ENCODE measurements at regions not wholly inside any gene's neighbourhood (a gene's known extent, or its start where the extent isn't known, plus 50 kb on each side); places are given as distances from the start of the nearest gene placed in this dataset.
"Not testable (repeated sequence)": the region's sequence is repeated elsewhere in the genome, so short reads cannot be mapped to it uniquely, and the experiment has no call there.

DNA sequence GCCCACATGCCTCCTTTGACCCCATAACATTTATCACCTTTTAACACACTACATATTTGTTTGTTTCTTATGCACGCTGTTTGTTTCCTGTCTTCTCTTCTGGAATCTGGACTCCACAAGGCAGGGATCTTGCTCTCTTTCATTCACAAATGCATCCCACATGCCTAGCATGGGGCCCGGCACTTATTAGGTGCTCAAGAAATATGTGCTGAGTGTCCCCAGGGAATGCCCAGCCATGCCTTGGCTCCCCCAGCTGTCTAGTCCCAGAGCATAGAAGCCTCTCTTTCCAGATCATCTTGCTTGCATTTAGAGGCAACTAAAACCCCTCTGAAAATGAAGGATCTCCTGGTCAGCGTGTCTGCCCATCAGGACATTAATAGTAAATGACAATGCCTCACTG lies 283.7 kb downstream of the CBLN1 start:
- DNase-seq (ENCODE audit: low read depth) = no peak

DNA sequence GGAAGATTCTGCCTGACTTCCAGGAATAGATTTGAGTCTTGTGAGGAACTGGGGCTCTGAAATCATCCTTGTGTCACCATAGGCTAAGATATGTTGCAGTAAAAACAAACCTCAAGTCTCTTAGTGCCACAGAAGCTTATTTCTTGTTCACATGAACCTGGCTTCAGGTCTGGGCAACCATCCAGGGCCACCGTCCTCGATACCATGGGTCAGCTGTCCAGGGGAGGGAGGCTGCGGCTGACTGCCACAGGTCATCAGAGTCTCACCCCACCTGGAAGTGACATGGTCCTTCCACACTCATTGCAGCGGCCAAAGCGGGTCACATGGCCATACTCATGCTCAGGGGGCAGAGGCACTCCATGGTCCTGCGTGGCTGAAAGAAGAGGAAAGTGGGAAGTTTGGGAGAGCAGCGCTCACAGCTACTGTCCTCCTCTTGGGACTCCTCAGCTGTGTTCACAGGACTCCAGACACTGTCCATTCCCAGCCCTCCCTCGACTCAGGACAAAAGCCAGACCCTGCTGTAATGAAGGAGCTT lies 284.5 kb downstream of the CBLN1 start:
- DNase-seq (ENCODE audit: low read depth) = no peak

- DNase-seq (ENCODE audit: low read depth) = no peak
These were observed 303.1 kb downstream of the CBLN1 start for GRCh38 chr16:48978501-48978900.

GRCh38 chr16:48972236-48972635 lies 309.4 kb downstream of the CBLN1 start:
- DNase-seq (ENCODE audit: low read depth) = no peak

DNA sequence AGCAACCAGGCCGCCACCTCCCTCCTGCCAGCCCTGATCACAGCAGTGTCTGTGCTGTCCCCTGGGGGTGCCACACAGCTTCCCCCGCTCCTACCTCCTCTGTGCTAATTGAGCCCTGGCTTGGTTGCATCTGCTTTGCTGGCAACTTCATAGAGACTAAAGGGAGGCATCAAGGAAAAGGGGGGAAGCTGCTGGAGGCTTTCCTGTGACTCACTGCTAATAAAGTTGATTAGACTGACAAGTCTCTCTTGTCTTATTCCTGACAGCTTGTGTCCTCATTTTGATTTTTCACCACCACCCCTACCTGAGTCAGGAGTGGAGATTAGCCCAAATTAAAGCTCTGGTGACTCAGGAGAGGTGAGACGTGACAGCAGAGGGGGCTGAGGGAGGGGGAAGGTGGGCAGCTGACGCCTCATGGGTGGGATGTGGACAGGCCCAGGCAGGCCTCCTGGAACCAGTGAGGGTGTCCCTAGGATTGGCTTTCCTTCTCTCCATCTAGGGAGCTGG lies 310.0 kb downstream of the CBLN1 start:
- DNase-seq (ENCODE audit: low read depth) = no peak

GRCh38 chr16:48970216-48970615 lies 311.4 kb downstream of the CBLN1 start:
- DNase-seq (ENCODE audit: low read depth) = no peak

GRCh38 chr16:48969611-48970010 lies 312.0 kb downstream of the CBLN1 start:
- DNase-seq (ENCODE audit: low read depth) = no peak

GRCh38 chr16:48965386-48965785 lies 316.3 kb downstream of the CBLN1 start:
- no peak for DNase-seq (ENCODE audit: low read depth)

DNA sequence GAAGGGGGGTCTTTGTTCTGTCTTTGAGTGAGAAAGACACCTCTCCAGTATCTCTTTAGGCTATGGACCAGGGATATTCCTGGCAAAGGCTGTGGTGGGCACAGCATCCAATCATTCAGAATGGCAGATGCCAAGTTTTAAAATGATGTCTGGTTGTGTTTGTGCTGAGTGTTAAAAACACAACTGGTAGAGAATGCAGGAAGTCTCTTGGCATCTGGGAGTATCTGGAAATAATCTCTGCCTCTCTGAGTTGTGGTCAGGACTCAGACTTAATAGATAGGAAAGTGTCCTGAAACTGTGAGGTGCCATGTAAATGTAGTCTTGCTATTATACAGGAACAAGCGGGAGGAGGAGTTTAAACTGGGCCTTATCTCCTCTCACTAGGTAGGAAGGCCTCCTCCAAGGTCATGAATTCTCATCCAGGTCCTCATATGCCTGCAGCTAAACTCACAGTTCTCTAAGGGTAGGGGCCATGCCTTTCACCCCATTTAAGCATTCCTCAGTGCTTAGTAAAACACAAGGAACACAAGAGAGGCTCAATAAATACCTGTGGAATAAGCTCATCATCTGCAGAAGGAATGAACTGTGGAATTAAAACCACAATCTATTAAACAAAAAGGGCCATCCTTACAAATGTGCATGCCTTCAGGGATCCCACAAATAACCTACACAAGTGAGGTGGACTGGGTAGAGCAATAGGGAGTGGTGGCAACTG lies 317.6 kb downstream of the CBLN1 start:
- DNase-seq (ENCODE audit: low read depth) = peak; percentile 45

DNA sequence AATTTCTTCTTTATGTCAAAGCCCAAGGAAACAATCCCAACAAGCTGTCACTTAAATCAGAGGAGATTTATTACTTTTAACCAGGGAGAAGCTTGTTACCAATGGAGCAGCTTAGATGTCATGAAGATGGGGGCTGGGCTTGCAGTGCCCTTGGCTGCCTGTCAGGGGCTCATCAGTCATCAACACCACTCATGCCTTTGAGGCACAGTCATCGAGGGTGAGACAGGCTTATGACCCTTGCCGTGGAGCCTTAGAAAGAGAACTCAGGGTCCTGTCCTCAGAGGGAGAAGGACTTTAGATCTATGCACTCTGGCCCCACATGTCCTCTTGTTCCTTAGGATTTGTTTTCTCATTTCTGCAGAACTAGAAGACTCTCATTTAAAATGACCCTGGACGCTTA lies 318.3 kb downstream of the CBLN1 start:
- peak; percentile 5 for DNase-seq (ENCODE audit: low read depth)

GRCh38 chr16:48961546-48961945 lies 320.1 kb downstream of the CBLN1 start:
- no peak for DNase-seq (ENCODE audit: low read depth)

- no peak for DNase-seq (ENCODE audit: low read depth)
These were observed 320.8 kb downstream of the CBLN1 start for GRCh38 chr16:48960830-48961229.

DNA sequence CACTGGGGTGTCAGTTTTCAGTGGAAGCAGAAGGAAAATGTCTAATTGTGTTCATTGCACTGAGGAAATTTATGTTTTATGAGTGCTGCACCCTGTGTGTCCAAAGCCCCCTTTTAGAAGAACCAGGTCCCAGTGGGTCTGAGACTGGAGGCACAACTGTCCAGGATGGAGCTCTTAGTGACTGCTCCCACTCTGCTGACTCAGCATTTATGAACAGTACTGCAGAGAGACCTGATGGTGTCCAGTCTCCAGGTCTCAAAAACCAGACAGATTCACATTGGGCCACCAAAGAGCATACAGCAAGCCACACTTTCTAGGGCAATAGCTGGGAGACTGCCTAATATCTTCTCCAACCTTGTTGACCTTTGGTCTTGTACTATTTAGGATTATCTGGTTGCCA lies 321.9 kb downstream of the CBLN1 start:
- DNase-seq (ENCODE audit: low read depth) = no peak

- DNase-seq (ENCODE audit: low read depth) = no peak
These were observed 322.4 kb downstream of the CBLN1 start for GRCh38 chr16:48959204-48959603.

DNA sequence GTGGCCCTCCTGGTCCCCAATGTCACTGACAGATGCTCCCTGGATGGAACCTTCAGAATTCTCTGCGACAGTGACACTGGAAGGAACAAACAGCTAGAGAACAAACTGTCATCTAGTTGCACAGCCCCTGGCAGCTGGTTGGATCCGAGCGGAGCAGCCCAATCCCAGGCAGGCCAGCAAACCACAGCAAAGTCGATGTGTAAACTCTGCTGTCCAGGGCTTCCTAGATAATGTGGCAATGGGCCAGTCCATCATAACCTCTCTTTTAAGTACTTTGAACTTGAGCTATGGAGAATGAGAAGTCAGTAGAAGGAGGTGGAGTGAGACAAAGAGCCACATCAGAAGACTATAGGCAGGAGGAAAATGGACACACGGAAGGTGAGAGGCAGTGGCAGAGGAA lies 323.0 kb downstream of the CBLN1 start:
- no peak for DNase-seq (ENCODE audit: low read depth)

GRCh38 chr16:48956620-48957019 lies 325.0 kb downstream of the CBLN1 start:
- no peak for DNase-seq (ENCODE audit: low read depth)

DNA sequence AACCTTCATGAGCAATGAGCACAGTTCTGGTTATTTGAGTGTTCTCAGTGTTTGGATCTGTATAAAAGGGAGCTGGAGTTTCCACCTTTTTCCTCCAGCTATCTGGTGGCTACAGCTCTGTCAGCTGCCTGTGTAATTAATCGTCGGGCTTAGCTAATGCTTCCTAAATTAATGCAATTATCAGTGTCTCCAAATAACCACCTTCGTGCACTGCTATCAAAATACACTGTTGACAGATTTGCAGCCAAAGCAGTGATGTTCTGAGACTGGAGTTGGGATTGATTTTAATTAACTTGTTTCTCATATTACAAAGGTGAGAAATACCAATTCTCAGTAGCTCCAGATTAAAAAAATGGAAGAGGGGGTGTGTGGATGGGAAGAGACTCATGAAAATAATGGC lies 325.8 kb downstream of the CBLN1 start:
- no peak for DNase-seq (ENCODE audit: low read depth)

- DNase-seq (ENCODE audit: low read depth) = not testable (repeated sequence)
These were observed 330.0 kb downstream of the CBLN1 start for GRCh38 chr16:48951621-48952125.

DNA sequence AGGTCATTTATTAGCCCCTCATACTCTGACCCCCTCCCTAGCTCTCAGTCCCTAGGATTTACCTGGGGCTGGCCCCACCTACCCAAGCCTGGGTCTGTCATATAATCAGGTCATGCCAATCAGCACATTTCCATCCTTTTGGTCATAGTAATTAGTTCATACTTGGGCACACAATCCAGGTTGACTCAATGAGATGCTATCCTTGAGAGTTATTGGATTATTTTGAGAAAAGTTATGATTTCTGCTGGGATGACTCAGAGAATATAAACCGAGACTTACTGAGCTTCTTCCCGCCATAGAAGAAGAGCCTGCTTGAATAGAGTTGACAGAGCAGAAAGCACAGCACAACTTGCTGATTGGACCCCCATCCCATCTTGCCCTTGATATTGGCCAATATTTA lies 331.5 kb downstream of the CBLN1 start:
- no peak for DNase-seq (ENCODE audit: low read depth)

- peak; percentile 20 for DNase-seq (ENCODE audit: low read depth)
These were observed 332.0 kb downstream of the CBLN1 start for GRCh38 chr16:48949636-48950035.

- DNase-seq (ENCODE audit: low read depth) = no peak
These were observed 332.7 kb downstream of the CBLN1 start for GRCh38 chr16:48948911-48949310.

DNA sequence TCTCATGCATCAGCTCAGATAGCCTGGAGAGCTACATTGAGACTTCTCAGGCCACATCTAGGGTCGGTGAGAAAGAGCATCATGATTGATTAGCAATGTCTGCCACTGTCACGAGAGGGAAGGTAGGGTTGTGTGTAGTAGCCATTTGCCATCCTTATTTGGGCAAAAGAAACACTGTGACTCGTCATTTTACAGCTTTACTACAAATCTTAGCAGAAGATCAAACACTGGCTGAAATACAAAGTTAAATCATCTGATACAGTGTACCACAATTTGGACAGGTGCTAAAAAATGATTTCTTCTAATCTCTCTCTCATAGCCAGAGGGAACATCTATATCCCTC lies 334.3 kb downstream of the CBLN1 start:
- no peak for DNase-seq (ENCODE audit: low read depth)

- no peak for DNase-seq (ENCODE audit: low read depth)
These were observed 334.8 kb downstream of the CBLN1 start for GRCh38 chr16:48946686-48947370.
